ENCODE measurements at regions not wholly inside any gene's neighbourhood (a gene's known extent, or its start where the extent isn't known, plus 50 kb on each side); places are given as distances from the start of the nearest gene placed in this dataset.

- Histone ChIP-seq H3K27ac (ENCODE audit: low read depth, low read length) (no peak overlapping the region), H2BK5ac (ENCODE audit: low read depth, low read length) (no peak overlapping the region), H3K14ac (ENCODE audit: insufficient read length) (no peak overlapping the region), H3K27me3 (replicated peaks in 1 of 4; ENCODE audit: control insufficient read depth in 3 of 4, extremely low read depth in 1 of 4, insufficient read depth in 3 of 4, low read length in 3 of 4) (no peaks in the 10 kb centered on the region), H3K4me1 (replicated peaks in 1 of 4; ENCODE audit: control insufficient read depth in 3 of 4, insufficient read depth in 4 of 4, low read length in 3 of 4) (peaks cover 0 to 13% (median 4%) of the 10 kb centered on the region in 4 experiments; a peak in 5 of 7 replicates), H4K20me1 (replicated peaks in 1 of 2; ENCODE audit: control insufficient read depth in 1 of 2, insufficient read depth in 2 of 2, low read length in 2 of 2) (peaks cover 0 to 3% of the 10 kb centered on the region in 2 experiments), H4K91ac (replicated peaks; ENCODE audit: insufficient read length, low read length) (no peak overlapping the region), H4K8ac (ENCODE audit: extremely low read depth, insufficient read depth, low read length) (no peak overlapping the region), H4K5ac (ENCODE audit: insufficient read length, low read depth, low read length) (no peak overlapping the region), H3K18ac (ENCODE audit: extremely low read depth, low read length) (no peak overlapping the region), H2BK12ac (ENCODE audit: low read depth, low read length) (no peak overlapping the region), H3K9me3 (ENCODE audit: insufficient read depth in 2 of 2, low read depth in 1 of 2, low read length in 1 of 2) (no peaks in the 10 kb centered on the region), H3K79me1 (ENCODE audit: low read depth, low read length) (no peaks in the 10 kb centered on the region), H3K9ac (replicated peaks in 1 of 4; ENCODE audit: extremely low read depth in 1 of 4, low read depth in 3 of 4, low read length in 3 of 4) (no peak overlapping the region), H2AFZ (ENCODE audit: low read length) (no peak overlapping the region), H3K56ac (replicated peaks; ENCODE audit: insufficient read length, low read depth, low read length) (no peak overlapping the region), H2BK20ac (ENCODE audit: low read length) (no peak overlapping the region), H2AK5ac (ENCODE audit: low read depth, low read length) (no peak overlapping the region), H3K4ac (replicated peaks; ENCODE audit: insufficient read length, low read depth, low read length) (no peak overlapping the region), H2BK120ac (replicated peaks; ENCODE audit: low read depth, low read length) (no peak overlapping the region), H2BK15ac (ENCODE audit: low read length) (no peak overlapping the region), H3K23ac (ENCODE audit: insufficient read length) (no peak overlapping the region), H3K79me2 (ENCODE audit: control insufficient read depth in 1 of 2, insufficient read depth in 2 of 2, low read length in 2 of 2) (no peaks in the 10 kb centered on the region), H3K4me3 (ENCODE audit: extremely low read depth in 1 of 4, insufficient read depth in 2 of 4, low read depth in 3 of 4, low read length in 4 of 4) (no peak overlapping the region), H3K4me2 (ENCODE audit: insufficient read depth in 1 of 2, low read depth in 2 of 2, low read length in 2 of 2) (no peak overlapping the region), H3K36me3 (ENCODE audit: control insufficient read depth in 2 of 4, insufficient read depth in 4 of 4, low read length in 3 of 4) (no peaks in the 10 kb centered on the region), H3K23me2 (ENCODE audit: low read depth, low read length) (peaks cover 9% of the 10 kb centered on the region; the same call in 1 of the 2 replicates)
- WGBS, 2 experiments (ENCODE audit: extremely low coverage in 1 of 2, insufficient coverage in 1 of 2, insufficient read length in 1 of 2, insufficient replicate concordance in 2 of 2, low coverage in 1 of 2, low lambda C conversion rate in 2 of 2, missing lambda C conversion rate in 1 of 2) = 91% methylated on average over 18 of the region's 18 CpGs; no CpG with 5 or more reads in 1 of the 2 experiments
- no peak for FAIRE-seq
- DNase-seq (ENCODE audit: low read depth in 1 of 2, low spot score in 2 of 2) = no peak
- POLR2A ChIA-PET (ENCODE audit: partially characterized antibody) = interaction anchor here (0.9 to 1.7 kb wide), 2 partner anchors 26 to 117 kb away, joined by 3 to 5 read pairs; no protein-coding TSS in a partner anchor
- CTCF ChIA-PET (ENCODE audit: partially characterized antibody) = interaction anchor here (0.8 to 1.2 kb wide), 4 partner anchors 9 to 316 kb away, joined by 3 to 4 read pairs (median 4); no protein-coding TSS in a partner anchor
- TF ChIP-seq CREB1 (IDR thresholded peaks at IDR 0.05) (no peak), KDM5A (IDR thresholded peaks at IDR 0.05; ENCODE audit: low read length) (no peak), EP300 (IDR thresholded peaks at IDR 0.05; ENCODE audit: borderline replicate concordance in 1 of 2, low read depth in 2 of 2, low read length in 2 of 2) (no peak), ASH2L (IDR thresholded peaks at IDR 0.05; ENCODE audit: low read length) (no peak), BRCA1 (IDR thresholded peaks at IDR 0.05; ENCODE audit: low read depth, low read length) (no peak), CHD2 (IDR thresholded peaks at IDR 0.05; ENCODE audit: low read length) (no peak), SUZ12 (IDR thresholded peaks at IDR 0.05; ENCODE audit: low read length) (no peak), KDM4A (IDR thresholded peaks at IDR 0.05; ENCODE audit: low read depth, low read length, severe bottlenecking) (no peak), HDAC2 (IDR thresholded peaks at IDR 0.05; ENCODE audit: borderline replicate concordance in 1 of 2, low read depth in 2 of 2, low read length in 2 of 2) (no peak), SIN3A (conservative IDR thresholded peaks at IDR 0.05 in 1 of 2, IDR thresholded peaks at IDR 0.05 in 1 of 2; ENCODE audit: low read depth in 1 of 2, low read length in 2 of 2) (no peak), SRF (IDR thresholded peaks at IDR 0.05; ENCODE audit: low read depth, low read length) (no peak), SIRT6 (IDR thresholded peaks at IDR 0.05; ENCODE audit: low read length) (no peak), TBP (IDR thresholded peaks at IDR 0.05; ENCODE audit: low read depth, low read length) (no peak)
Observed at GRCh38 chr9:129235041-129235930, 57.2 kb upstream of the IER5L start.
